HCT116 (cell line): ENCODE measurements at regions not wholly inside any gene's neighbourhood (a gene's known extent, or its start where the extent isn't known, plus 50 kb on each side); places are given as distances from the start of the nearest gene placed in this dataset.

Experiments used
- ATAC-seq: fragments of 200-7000 bp; cut with Tn5 transposase; 2 replicates; pipeline ENCODE4 v1.9.1; 2020; ENCODE audit warnings: mild to moderate bottlenecking, moderate library complexity
- BruUV-seq: library from RNA; stranded (reverse); fragments of 400-500 nt; replicated peaks from 2 replicates; lab custom pipeline; 2021; lab: Mats Ljungman, UMichigan
- CTCF ChIA-PET: fragments of 300-600 bp; sonication (Branson Sonifier 250); formaldehyde crosslinking; loops from one replicate; lab custom pipeline; 2021; ENCODE audit warnings: antibody characterized with exemption; lab: Charles Lee
- POLR2A ChIA-PET: fragments of 300-600, 350-600 bp; sonication (Branson Sonifier 250); formaldehyde crosslinking; loops from one replicate; lab custom pipeline; 2021; ENCODE audit warnings: antibody characterized with exemption; lab: Charles Lee
- RAD21 ChIA-PET, 2 experiments: fragments of 300-600 bp; sonication (Branson Sonifier 250); formaldehyde crosslinking; loops; one replicate each; lab custom pipeline; 2023; ENCODE audit warnings: low total read pairs in 2 of 2; ENCODE audit not compliant: uncharacterized antibody in 2 of 2, unreplicated experiment in 2 of 2, low non-redundant PET in 1 of 2; lab: Charles Lee
- DNase-seq: peaks from one replicate; pipeline ENCODE4 v3.0.0-alpha.2; 2010; ENCODE audit warnings: low read depth, low spot score
- H2AFZ ChIP-seq: fragments of 200-600 bp; shearing (Covaris generic), sonication (generic); 2 replicates; pipeline ENCODE4 v1.6.1; 2017; ENCODE audit warnings: low read depth, mixed run types, mixed read lengths, antibody characterized with exemption, low read length; ENCODE audit not compliant: poor library complexity, severe bottlenecking
- H3K27ac ChIP-seq: 2 replicates; pipeline ENCODE4 v1.5.1; 2012; ENCODE audit warnings: low read depth, low read length
- H3K27me3 ChIP-seq: fragments of 200-600 bp; sonication (generic); 2 replicates; pipeline ENCODE4 v1.6.1; 2016; ENCODE audit warnings: mixed run types, low read length, mixed read lengths; ENCODE audit not compliant: insufficient read depth
- H3K36me3 ChIP-seq, 2 experiments: fragments of 200-500 bp in 1 of 2; fragments of 200-600 bp in 1 of 2; sonication (Bioruptor generic) in 1 of 2; sonication (generic) in 1 of 2; 2 replicates each; pipeline versions ENCODE4 v1.5.1 to v1.6.1; 2014 to 2016; ENCODE audit warnings: low read length in 2 of 2, inconsistent platforms in 1 of 2, mixed read lengths in 1 of 2, mixed run types in 1 of 2; ENCODE audit not compliant: insufficient read depth in 2 of 2, control insufficient read depth in 1 of 2
- H3K4me1 ChIP-seq, 2 experiments: fragments of 200-600 bp in 1 of 2; sonication (generic) in 1 of 2; 2 replicates each; pipeline versions ENCODE4 v1.5.1 to v1.6.1; 2012 to 2017; ENCODE audit warnings: low read length in 2 of 2, inconsistent platforms in 1 of 2, mild to moderate bottlenecking in 1 of 2, mixed read lengths in 1 of 2, mixed run types in 1 of 2, moderate library complexity in 1 of 2; ENCODE audit not compliant: insufficient read depth in 2 of 2, control insufficient read depth in 1 of 2
- H3K4me2 ChIP-seq: fragments of 200-600 bp; sonication (generic); 2 replicates; pipeline ENCODE4 v1.6.1; 2017; ENCODE audit warnings: mixed run types, low read length, mixed read lengths
- H3K4me3 ChIP-seq, 2 experiments: fragments of 200-600 bp in 1 of 2; sonication (generic) in 1 of 2; replicated peaks in 1 of 2; 2 replicates each; pipeline ENCODE4 v1.5.1; 2011 to 2016; ENCODE audit warnings: low read length in 2 of 2, control low read depth in 1 of 2, low read depth in 1 of 2, mild to moderate bottlenecking in 1 of 2, mixed read lengths in 1 of 2, mixed run types in 1 of 2
- H3K79me2 ChIP-seq: fragments of 200-600 bp; sonication (generic); 2 replicates; pipeline ENCODE4 v1.6.1; 2017; ENCODE audit warnings: mild to moderate bottlenecking, mixed run types, low read length, moderate library complexity, mixed read lengths; ENCODE audit not compliant: insufficient read depth
- H3K9ac ChIP-seq: fragments of 200-600 bp; sonication (generic); 2 replicates; pipeline ENCODE4 v1.6.1; 2016; ENCODE audit warnings: low read length, mixed read lengths
- H3K9me2 ChIP-seq: fragments of 200-600 bp; sonication (generic), shearing (Covaris generic); 2 replicates; pipeline ENCODE4 v1.6.1; 2017; ENCODE audit warnings: mixed run types, mild to moderate bottlenecking, moderate library complexity; ENCODE audit not compliant: insufficient read depth
- H3K9me3 ChIP-seq, 2 experiments: fragments of 200-500 bp in 1 of 2; fragments of 200-600 bp in 1 of 2; sonication (Bioruptor generic) in 1 of 2; sonication (generic) in 1 of 2; 2 replicates each; pipeline ENCODE4 v1.6.1; 2014 to 2017; ENCODE audit warnings: low read length in 2 of 2, mixed read lengths in 2 of 2, inconsistent platforms in 1 of 2, low read depth in 1 of 2, mild to moderate bottlenecking in 1 of 2, mixed run types in 1 of 2, moderate library complexity in 1 of 2; ENCODE audit not compliant: control insufficient read depth in 1 of 2, insufficient read depth in 1 of 2
- H4K20me1 ChIP-seq: fragments of 200-600 bp; sonication (generic), shearing (Covaris generic); 2 replicates; pipeline ENCODE4 v1.6.1; 2017; ENCODE audit warnings: mixed run types, mild to moderate bottlenecking, moderate library complexity; ENCODE audit not compliant: insufficient read depth
- ATF3 ChIP-seq: IDR thresholded peaks from 2 replicates; pipeline ENCODE4 v1.6.1; 2012
- CTCF ChIP-seq, 3 experiments: fragments of 200-600 bp in 1 of 3; sonication (generic) in 1 of 3; IDR thresholded peaks in 2 of 3; conservative IDR thresholded peaks in 1 of 3; 2 replicates each; pipeline ENCODE4 v1.5.1; 2012 to 2017; ENCODE audit warnings: low read depth in 2 of 3, low read length in 2 of 3, antibody characterized with exemption in 1 of 3, borderline replicate concordance in 1 of 3, control low read depth in 1 of 3, mild to moderate bottlenecking in 1 of 3, mixed read lengths in 1 of 3, mixed run types in 1 of 3, moderate library complexity in 1 of 3; ENCODE audit not compliant: insufficient read depth in 1 of 3
- EZH2phosphoT487 ChIP-seq: fragments of 200-600 bp; IDR thresholded peaks from 2 replicates; pipeline ENCODE4 v1.6.1; 2018; ENCODE audit warnings: antibody characterized with exemption, borderline replicate concordance
- JUND ChIP-seq: IDR thresholded peaks from 2 replicates; pipeline ENCODE4 v1.6.1; 2012
- MAX ChIP-seq: IDR thresholded peaks from 2 replicates; pipeline ENCODE4 v1.6.1; 2012
- POLR2A ChIP-seq: IDR thresholded peaks from 2 replicates; pipeline ENCODE4 v1.7.0; 2011; ENCODE audit warnings: borderline replicate concordance; ENCODE audit not compliant: insufficient read depth, insufficient read length; ENCODE audit errors: extremely low read depth
- REST ChIP-seq: IDR thresholded peaks from 2 replicates; pipeline ENCODE4 v1.6.1; 2012; ENCODE audit warnings: low read depth
- SIN3A ChIP-seq: IDR thresholded peaks from 2 replicates; pipeline ENCODE4 v1.6.1; 2012; ENCODE audit warnings: low read depth
- intact Hi-C: fragments of 100-400 bp; cut with micrococcal nuclease; formaldehyde crosslinking; loops from 2 replicates; pipeline ENCODE4 v1.10.0; 2022

- no peaks in the 10 kb centered on the region for H4K20me1 ChIP-seq
- no peaks in the 10 kb centered on the region for H3K9me2 ChIP-seq
- RAD21 ChIA-PET: no interaction called here
- H3K9me3 ChIP-seq: peaks cover 0 to 23% of the 10 kb centered on the region in 2 experiments; a peak in 2 of 4 replicates
- no peak overlapping the region for H3K27ac ChIP-seq
- TF ChIP-seq CTCF (IDR thresholded peaks at IDR 0.05 in 2 of 3, conservative IDR thresholded peaks at IDR 0.05 in 1 of 3; ENCODE audit: borderline replicate concordance in 1 of 3, insufficient read depth in 1 of 3, low read depth in 2 of 3, low read length in 2 of 3) (no peak), JUND (no peak), POLR2A (no peak), REST (no peak), ATF3 (no peak), EZH2phosphoT487 (no peak), SIN3A (no peak), MAX (no peak)
- no peaks in the 10 kb centered on the region for H3K4me1 ChIP-seq
- ATAC-seq (no peak), DNase-seq (no peak)
- intact Hi-C loops: no loop called here
- BruUV-seq: no TSS peak
- no peak overlapping the region for H3K4me3 ChIP-seq
- H3K27me3 ChIP-seq: no peaks in the 10 kb centered on the region
- no peaks in the 10 kb centered on the region for H3K36me3 ChIP-seq
- no peak overlapping the region for H3K9ac ChIP-seq
- no peaks in the 10 kb centered on the region for H3K79me2 ChIP-seq
- CTCF ChIA-PET: no interaction called here
- H2AFZ ChIP-seq: no peak overlapping the region
- H3K4me2 ChIP-seq: no peak overlapping the region
- POLR2A ChIA-PET: no interaction called here
These were observed 585.2 kb downstream of the HAO1 start for GRCh38 chr20:7355051-7355450.
